Activated T-cell treated with anti-CD3 and anti-CD28 coated beads, Interleukin-2, amount 50 U/mL, for 48 hours (primary cell): ENCODE measurements at regions not wholly inside any gene's neighbourhood (a gene's known extent, or its start where the extent isn't known, plus 50 kb on each side); places are given as distances from the start of the nearest gene placed in this dataset.

Experiments used
- DNase-seq, 2 experiments: peaks; one replicate each; pipeline ENCODE4 v3.0.0-alpha.2; 2020

DNA sequence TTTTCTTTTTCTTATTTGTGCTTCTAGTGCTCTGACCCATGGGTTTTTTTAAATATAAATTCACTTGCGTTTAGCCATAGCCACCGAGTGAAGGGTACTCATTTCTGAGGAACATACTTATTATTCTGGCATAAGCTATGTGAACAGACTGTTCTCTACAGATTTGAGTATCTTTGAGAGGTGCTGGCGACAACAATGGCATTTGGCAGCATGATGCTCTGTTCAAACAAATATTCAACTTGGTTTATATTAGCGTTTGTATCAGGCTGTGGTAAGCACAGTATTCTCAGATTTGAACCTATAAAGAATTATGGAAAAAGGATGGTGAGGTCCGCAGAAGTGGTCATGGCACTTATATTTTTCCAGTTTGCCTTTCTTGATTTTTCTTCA is 108.7 kb upstream of the LIMCH1 start:
- no peak for DNase-seq

DNA sequence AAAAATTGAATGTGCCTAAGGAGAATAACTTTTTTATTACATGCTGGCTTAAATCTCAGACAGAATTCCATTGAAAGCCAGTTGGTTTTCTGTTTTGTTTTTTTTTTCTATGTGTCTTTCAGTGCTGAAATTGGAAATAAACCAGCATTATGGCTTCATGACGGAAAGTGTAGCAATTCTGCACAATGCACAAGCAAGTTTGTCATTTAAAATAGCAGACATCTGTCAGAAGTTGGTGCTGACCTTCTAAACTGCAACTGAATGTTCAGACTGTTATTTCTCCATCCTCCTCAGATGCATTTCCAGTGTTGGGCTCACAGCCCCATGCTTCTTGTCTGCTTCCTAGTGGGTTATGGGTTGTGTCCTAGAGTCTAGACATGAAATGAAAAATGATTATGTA is 107.2 kb upstream of the LIMCH1 start:
- DNase-seq, result no peak

DNA sequence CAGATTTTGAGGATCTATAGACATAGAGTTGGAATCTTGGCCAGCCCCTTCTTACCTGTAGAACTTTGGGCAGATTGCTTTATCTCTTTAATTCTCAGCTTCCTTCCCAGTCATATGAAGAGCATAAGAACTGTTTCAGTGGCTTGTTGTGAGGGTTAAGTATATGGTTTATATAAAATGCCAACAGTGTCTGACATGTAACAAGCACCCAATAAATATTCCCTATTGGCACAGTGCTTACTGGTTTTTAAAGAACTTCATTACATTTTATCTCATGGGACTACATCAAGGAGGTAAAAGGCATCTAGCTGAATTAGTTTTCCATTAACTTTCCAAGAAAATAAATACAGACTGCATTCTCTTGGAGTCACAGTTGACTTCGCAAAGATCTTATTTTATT is 106.7 kb upstream of the LIMCH1 start:
- DNase-seq, result no peak

DNA sequence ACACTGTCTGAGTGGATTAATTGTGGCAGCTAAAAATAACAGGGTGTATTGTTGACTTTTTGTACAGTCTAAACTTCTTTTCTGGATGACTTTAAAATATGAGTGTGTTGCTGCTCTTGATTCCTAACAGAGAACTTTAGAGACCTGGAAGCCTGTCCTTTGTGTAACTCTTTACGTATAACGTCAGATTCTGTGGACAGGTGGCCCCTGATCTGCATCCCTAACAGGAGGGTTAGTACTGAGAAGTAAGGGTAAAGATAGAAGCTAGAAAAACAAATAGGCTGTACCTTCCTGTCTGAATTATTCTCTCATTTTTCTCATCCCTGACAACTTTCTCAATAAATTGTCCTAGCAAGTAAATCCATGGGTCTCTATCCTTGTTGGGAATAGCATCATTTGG is 105.7 kb upstream of the LIMCH1 start:
- no peak for DNase-seq

DNA sequence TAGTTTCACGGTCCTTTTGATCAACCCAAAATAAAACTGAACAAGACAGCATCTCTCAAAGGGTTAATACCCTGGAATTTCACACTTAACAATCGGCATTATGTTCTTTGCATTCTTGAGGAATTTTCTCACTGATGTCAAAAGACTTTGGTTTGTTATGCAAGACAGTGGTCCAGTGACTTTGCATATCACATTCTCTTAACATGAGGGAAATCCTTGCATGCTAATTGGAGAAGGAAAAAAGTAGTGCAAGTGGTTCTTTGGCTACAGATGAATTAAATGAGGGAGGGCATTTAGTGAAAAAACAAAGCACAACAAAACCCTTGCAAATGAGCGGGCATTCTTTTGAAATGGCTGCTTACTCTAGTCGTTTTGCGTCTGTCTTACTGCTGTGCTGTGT is 105.1 kb upstream of the LIMCH1 start:
- DNase-seq, result no peak

DNA sequence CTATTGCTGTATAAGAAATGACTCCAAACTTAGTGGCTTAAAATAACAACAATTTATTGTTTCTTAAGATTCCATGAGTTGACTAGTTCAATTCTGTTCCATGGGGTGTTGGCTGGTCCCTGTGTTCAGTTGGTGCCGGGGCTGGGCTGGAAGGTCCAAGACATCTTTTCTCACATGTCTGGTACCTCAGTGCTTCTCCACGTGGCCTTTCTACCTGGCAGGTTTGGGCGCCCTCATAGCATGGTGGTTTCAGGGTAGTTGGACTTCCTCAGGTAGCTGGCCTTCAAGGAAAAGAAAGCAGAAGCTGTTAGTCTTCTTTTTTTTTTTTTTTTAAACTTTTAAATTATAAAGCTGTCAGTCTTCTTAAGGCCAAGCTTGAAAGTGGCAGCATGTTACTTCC is 104.6 kb upstream of the LIMCH1 start:
- DNase-seq, result no peak

DNA sequence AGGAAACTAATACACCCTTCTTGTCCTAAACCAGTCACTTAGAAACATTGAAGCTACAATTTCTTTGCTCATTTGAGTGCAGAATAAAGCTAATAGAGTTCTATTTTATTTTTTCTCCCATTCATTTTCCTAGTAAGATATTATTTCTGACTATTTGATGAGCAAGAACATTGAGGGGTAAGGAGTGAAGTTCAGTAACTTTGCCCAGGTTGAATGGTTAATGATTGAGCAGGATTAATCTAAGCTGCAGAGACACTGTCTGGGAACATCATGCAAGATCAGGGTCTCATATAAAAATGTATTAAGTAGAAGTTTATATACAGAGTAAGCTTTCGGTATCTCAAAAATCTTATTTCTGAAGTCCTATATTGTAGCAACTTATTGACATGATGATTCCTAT is 102.4 kb upstream of the LIMCH1 start:
- no peak for DNase-seq

DNA sequence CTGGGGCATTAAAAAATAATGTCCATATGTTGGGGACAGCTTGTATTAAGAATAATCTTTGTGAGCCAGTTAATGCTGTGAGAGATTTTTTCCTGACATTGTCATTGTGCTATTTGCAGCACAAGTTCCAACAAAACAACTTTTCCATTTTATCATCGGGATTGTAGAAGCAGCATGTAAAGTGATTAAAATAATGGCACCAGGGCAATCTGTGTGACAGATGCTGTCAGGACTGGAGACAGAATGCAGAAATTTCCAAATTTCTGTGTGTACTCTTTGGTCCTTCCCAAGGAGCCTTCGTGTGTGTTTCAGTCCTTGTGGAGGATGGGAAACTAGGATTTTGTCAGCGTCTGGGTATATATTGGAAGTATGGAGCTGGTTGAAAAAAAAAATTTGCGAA is 101.5 kb upstream of the LIMCH1 start:
- DNase-seq, result no peak

DNA sequence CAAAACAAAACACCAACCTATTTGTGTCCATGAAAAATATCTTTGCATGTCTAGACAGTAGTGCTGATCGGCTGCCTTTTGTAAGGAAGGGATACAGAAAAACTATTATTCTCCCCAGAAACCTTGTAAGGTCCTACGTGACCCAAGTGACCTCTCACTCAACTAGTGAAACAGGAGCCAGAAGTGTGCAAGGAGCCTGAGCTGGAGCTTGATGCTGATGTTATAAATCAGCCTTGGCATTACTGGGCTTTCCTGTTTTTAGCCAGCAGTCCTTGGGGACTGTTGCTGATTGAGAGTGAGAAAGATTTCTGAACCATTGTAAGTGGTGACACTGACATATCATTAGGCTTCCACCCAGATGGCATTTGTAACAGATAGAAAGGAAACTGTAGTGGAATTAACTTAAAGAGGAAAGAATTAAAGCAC is 100.8 kb upstream of the LIMCH1 start:
- DNase-seq, result no peak

DNA sequence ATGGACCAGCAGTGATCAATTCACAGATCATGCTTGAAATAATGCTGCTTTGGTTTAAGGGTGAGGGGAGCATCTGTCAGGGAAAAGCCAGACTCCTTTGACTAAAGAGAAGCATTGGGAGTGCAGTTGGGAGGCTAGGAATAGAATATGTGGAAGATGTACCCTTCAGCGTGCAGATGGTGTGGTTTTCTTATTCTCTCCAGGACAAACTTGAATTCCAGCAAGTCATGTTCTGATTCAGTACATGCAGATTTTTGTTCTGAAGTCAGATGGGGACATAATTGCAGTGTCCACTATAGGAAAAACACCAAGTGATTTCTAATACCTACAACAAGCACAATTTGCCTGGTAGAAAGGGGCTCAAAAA is 99.0 kb upstream of the LIMCH1 start:
- DNase-seq, result no peak

DNA sequence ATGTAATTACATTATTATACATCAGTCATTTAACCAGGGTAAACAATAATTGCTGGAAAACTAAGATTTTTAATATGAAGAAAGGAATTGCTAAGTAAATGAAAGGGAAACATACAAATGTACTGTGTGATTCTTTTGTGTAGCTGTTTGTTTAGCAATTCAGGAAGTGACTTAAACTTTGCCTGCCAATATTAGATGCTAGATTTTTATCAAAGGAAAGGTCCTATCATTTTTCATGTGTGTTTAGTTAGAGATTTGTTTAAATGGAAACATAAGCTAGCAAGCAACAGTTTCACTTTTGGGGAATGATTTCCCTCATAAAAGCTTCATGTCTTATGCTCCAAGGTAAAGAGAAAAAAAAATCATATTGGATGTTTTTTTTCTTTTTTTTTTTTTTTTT is 95.1 kb upstream of the LIMCH1 start:
- no peak for DNase-seq

DNA sequence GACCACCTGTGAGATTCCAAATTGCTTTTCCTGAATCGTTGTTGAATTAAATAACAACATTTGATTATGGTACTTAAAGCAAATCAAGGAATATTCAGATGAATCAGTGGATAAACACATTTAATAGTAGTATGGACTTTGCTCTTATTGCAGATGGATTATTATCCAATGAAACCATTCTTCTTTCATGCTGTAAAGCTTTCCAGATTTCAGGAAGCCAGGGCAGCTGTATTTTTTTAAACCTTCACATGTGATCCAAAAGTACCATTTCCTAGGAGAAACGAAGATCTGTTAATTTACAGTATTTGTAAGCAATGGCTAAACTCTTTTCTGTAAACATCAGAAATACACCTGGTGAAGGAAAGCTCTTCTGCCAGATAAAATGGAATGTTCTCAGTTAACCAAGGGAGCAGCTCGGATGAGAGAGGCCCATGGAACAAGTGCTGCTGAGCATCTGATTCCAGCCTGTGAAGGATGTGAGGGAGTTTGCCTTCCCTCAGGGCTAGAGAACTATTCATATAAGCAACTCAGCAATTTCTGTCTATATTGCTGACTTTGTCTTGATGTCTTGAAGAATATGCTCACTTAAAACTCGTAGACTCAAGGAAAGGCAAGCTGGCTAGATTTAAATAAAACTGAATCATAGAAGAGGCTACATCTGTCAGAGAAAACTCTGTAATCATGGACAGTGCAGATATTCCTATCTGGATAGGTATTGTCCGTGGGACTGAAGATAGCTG is 94.4 kb upstream of the LIMCH1 start:
- DNase-seq, result no peak

DNA sequence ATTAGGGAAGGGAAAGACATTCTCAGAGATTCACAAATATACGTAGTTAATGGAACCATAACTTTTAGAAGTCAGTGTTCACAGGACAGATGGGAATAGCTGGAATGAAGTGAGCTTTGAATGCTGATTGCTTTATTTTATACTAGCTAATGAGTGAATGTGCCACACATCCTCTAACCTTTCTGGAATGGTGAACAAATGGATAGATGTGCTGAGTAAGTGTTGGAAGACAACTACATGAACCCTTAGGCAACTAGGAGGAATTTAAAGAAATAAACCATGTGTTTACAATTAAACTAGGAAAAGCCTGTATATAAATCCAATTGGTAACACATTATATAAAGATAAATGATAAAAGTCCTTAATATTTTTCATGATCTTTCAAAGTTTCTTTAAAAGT is 91.6 kb upstream of the LIMCH1 start:
- no peak for DNase-seq

DNA sequence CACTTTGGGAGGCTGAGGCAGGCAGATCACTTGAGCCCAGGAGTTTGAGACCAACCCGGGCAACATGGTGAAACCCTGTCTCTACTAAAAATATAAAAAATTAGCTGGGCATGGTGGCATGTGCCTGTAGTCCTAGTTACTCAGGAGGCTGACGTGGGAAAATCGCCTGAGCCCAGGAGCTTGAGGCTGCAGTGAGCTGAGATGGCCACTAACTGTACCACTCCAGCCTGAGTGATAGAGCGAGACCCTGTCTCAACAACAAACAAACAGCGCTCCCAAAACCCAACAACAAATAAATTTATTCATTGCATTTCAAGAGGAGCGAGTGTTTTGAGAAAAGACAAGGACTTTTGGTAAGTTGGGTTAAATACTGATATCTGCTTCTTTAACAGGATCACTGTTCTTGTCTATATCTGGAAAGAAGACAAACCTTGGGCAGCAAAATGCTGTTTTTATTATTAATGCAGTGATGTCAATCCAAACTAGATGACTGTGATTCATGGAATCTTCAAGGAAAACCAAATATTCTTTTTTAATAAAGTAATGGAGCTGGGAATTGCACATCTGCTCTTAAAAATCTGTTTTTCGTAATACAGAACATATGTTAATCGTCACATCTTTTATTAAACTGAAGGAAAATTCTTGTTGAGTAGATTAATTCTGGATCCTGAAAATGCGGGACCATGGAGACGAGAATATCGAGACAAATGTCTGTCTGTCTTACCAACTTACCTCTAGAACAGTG is 90.8 kb upstream of the LIMCH1 start:
- no peak for DNase-seq

DNA sequence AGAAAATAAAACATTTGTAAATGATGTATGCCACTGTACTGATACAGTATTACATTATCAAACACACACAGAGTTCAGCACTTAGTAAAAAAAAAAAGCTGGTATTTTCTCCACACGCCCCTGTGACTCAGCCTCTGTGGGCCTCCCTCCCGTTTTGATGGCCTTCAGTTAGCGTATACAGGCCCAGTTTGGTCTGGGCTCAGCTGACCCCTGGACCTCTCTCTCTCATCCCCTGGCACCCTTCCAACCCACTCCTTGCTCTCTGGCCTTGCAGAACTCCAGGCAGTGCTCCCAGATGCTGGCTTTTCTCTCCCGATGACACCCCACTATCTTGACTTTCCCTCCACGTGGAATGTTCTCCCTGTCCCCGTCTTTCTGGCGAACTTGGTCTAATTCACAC is 89.0 kb upstream of the LIMCH1 start:
- DNase-seq, result no peak

DNA sequence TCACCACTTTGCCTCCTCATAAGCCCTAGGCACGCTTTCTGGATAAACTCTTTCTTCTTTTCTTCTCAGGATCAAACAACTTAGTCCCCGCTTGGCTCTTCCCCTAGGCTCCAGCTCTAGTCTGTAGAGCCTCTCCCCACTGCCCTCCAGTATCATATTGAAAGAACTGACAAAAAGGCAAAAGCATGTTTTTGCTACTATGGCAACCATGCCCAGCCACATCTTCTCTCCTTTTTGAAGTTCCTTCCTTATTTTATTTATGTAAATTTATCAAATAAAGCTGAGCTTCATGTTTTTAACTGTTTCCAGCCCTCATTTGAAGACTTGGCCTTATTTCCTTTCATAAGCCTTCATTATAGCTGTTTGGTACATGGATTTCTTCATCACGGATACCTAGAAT is 86.0 kb upstream of the LIMCH1 start:
- no peak for DNase-seq

DNA sequence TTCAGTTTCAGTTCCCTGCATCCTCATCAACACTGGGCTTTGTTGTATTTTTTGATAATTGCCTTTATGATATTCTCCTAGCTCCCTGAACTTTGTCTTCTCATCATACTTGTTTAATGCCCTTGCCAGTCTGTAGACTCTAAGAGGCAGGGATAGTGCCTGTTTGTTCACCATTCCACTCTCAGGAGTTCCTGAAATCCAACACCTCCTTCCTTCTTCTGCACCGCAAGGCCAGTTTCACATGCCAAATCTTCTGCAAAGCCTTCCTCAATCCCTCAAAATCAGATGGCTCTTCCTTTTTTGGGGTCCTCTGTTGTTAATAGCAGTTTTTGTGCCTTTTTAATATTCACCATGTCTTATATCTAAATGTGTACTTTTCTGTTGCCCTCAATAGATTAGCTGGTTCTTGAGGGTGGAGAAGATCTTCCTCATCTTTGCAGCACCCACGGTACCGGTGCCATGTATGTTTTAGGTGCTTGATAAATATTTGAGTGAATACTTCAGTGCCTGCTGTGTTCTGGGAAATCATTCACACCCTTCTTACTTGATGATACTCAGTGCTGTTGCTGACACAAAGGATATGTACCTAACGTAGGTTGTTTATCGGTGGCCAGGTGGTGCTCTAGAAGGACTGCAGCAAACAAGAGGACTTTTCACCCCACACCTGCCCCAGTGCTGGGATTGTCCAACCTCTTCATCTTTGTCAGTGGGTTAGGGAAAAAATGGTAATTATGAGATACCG is 85.3 kb upstream of the LIMCH1 start:
- DNase-seq, result no peak

DNA sequence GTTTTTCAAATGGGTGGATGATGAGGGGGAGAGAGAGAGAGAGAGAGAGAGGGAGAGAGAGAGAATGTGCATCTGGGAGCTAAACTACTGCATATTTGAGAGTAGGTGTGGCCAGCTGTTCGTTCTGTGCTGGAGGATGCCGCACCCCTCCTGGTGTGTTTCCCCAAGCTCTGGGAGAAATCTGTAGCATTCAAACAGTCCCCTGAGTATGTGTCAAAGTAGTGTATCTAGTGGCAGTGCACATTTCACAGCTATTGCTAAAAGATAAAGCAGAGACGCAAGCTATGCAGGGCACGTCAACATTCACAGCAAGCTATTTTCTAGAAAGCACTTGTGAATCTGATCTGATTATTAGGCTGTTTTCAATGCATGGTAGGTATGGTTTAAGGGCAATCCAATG is 83.5 kb upstream of the LIMCH1 start:
- no peak for DNase-seq

DNA sequence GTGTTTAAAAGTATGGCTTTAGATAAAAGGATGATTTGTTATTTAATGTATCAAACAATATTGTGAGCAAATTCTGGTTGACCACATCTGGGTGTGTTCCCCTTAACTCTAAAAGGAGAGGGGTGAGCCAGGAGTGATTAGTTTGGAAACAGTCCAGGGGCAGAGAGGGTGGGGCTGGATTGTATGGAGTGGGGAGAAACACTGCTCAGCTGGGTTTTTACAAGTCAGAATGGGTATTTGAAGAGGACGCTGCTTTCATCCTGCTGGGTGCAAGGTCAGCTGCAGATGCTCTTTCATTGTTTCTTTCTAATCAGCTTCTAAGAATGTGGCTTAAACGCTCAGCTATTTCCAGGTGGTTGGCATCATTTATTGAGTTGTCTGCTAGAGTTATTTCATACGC is 82.8 kb upstream of the LIMCH1 start:
- DNase-seq, result no peak

DNA sequence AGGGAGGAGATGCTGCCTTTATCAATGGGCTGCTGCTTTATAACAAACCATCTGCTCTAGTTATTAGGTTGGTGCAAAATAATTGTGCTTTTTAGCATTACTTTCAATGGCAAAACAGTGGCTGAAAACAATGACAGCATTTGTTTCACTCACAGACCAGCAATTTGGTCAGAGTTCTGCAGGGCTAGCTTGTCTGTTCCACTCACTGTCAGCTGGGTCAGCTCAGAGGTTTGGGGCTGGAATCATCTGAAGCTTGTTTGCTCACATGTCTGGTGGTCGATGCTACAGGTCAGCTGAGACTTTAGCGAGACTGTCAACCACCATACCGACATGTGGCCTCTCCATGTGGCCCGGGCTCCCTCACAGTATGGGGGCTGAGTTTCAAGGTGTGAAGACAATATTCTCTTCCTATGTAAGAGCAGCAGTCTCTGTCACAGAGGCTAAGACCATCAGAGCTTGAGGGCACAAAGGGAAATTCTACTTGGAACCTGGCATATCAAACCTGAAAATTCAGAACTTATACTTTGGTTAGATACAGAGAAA is 81.3 kb upstream of the LIMCH1 start:
- DNase-seq, result no peak

DNA sequence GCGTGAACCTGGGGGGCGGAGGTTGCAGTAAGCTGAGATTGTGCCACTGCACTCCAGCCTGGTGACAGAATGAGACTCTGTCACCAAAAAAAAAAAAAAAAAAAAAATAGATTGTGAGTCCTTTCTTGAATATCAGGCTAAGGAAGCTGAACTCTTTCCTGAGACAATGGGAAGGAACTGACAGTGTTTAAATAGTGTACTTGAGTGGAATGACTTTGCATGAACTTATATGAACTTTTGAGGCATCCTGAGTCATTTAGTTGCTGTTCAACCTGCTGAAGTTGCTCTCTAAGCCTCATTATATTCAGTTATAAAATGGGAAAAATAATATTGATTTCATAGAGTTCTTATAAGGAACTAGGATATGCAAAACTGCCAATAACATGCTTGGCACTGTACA is 79.3 kb upstream of the LIMCH1 start:
- no peak for DNase-seq

DNA sequence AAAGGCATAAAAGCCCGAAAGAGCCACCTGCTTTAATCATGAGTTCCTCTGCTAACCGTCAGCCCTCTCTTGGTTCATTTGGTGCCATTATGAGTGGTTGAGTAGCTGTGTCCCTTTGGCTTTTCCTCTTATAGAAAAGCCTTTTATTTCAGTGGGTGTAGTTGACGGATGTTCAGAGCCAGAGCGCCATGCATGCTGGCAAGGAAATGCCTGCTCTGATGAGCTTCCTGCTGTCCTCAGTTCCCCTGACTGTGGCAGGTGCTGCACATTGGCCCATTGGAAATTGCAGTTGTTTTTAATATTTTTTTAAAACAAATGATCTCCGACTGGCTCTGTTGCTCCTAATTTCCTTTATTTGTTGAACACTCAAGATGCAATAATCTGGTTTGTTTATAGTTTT is 77.3 kb upstream of the LIMCH1 start:
- DNase-seq, result no peak

DNA sequence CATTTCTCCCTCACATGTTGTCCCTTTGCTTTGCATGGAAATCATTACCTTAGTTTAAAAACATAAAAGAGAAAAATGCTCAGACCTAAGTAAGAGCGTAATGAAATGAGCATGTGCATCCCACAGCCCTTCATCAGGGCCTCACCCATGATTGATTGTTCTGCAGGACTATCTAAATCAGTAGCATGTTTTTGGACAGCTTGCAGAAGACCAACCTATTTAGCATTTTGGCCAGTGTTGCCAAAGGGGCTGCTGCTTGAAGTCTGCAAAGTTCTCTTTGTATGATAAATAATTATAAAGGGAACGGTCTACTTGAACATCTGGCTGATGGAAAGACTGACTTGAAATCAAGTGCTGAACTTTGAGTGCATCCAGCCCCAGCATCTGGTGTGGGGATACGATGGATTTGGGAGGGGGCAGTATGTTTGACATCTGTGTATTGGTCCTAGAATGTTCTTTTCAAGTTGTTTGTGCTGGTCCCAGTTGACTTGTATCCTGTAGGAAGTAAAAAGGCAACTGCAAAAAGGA is 76.1 kb upstream of the LIMCH1 start:
- DNase-seq, result no peak
